GM18505 (cell line): ENCODE measurements at regions not wholly inside any gene's neighbourhood (a gene's known extent, or its start where the extent isn't known, plus 50 kb on each side); places are given as distances from the start of the nearest gene placed in this dataset.

Source experiments
- ATAC-seq: cut with Tn5 transposase; IDR thresholded peaks from one replicate; pipeline ENCODE4 v1.9.1; 2021; ENCODE audit not compliant: unreplicated experiment
- POLR2A ChIP-seq: IDR thresholded peaks from 4 replicates; pipeline ENCODE4 v1.6.1; 2011; ENCODE audit warnings: borderline replicate concordance; ENCODE audit not compliant: insufficient read depth, insufficient read length; ENCODE audit errors: extremely low read depth

DNA sequence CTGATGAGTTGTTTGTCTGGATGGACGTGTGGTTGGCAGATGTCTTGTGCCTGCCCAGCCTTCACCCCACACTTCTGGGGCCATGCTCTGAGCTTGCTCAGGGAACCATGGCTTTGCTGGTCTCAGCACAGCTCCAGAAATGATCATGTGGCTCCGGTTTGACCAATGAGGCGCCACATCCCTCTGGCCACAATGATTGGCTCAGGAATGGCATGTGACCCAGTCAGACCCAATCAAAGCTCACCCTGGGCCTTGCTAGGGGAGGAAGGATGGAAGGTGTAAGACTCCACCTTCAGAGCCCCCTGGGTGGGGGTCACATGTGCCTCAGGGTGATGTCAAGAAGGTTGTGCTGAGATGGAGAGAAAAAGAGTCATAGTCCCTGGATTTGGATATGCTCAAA, 281.6 kb upstream of the SULF2 start:
- no peak for ATAC-seq

DNA sequence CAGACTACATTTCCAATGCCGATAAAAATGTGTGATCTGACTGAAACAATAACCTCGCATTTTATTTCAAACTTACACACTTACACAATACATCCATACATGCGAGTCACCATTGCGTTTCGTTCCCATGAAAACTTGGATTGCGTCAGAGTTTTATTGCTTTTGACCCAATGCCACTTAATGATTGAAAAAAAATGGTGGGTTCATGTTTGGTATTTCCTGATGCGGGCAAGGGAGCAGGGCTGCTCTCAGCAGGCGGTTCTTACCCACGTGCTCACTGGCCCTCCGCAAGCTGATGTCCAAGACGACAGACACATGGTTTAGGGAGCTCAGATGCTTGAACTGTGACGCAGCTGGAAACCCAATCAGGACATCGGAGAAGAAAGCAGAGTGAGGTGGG, 281.0 kb upstream of the SULF2 start:
- ATAC-seq = no peak
- no peak for TF ChIP-seq POLR2A

More for the DNA sequence above, 281.6 kb upstream of the SULF2 start:
- no peak for TF ChIP-seq POLR2A

DNA sequence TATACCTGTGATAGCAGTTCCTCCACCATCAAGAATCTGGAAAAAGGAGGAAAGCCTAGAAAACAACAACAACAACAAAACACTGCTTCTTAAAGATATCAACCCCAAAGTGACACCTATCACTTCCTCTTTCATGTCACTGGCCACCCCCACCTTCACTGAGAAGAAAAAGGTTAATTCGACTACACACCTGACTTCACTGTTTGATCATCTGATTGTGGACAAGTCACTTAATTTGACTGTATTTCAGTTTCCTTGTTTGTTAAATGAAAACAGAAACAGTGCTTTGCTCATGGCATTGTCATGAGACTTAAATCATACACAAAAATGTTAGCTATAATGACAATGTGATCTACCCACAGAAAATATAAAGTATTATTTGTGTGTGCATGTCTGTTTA, 280.6 kb upstream of the SULF2 start:
- ATAC-seq = no peak
- no peak for TF ChIP-seq POLR2A

DNA sequence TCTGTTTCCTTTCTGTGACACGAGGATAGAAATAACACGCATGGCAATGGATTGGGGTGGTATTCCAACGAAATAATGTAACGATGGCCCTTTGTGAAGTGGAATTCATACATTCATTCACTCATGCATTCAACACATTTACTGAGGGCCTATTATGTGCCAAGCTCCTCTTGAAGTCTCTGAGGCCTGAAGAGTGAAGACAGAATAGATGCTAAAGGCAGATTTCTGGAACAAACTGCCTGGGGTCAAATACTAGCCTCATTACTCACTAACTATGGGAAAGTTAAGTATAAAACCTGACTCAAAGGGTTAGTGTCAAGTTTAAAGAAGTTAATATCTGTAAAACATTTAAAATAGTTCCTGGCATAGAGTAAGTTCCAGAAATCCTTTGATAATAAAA, 279.6 kb upstream of the SULF2 start:
- no peak for TF ChIP-seq POLR2A
- no peak for ATAC-seq

DNA sequence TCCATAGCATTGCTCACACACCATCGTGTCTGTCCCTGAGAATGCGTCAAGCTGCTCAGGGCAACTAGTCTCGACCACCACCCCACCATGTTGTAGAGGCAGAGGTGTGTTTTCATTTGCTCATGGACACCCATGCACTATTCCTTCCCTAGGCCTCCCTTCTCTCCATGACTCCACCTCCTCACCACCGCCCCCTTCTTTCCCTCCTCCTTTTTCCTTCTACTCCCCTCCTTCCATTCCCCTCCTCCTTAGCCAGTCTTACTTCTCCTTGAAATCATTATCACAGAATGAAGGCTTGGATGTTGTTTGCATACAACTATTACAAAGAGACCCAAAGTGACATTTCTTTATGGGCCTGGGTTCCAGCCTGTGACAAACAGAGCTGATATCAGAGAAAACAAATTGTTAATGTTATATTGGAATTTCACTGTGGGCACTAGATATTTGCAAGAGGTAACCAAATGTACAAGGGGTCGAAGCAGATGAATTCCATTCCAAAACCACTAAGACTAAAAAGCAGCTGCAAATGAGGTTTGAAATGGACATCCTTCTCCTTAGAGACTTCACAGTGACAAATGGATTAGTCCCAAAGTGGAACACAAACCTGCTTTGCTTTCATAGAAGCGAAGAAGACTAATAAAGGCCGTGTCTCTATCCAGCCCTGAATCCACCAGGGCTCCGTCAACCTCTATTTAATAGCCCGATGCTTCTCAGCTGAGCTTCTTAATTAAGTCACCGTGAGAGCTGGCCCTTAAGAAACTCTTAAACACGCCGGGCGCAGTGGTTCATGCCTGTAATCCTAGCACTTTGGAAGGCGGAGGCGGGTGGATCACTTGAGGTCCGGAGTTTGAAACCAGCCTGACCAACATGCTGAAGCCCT, 275.8 kb upstream of the SULF2 start:
- no peak for TF ChIP-seq POLR2A
- no peak for ATAC-seq

DNA sequence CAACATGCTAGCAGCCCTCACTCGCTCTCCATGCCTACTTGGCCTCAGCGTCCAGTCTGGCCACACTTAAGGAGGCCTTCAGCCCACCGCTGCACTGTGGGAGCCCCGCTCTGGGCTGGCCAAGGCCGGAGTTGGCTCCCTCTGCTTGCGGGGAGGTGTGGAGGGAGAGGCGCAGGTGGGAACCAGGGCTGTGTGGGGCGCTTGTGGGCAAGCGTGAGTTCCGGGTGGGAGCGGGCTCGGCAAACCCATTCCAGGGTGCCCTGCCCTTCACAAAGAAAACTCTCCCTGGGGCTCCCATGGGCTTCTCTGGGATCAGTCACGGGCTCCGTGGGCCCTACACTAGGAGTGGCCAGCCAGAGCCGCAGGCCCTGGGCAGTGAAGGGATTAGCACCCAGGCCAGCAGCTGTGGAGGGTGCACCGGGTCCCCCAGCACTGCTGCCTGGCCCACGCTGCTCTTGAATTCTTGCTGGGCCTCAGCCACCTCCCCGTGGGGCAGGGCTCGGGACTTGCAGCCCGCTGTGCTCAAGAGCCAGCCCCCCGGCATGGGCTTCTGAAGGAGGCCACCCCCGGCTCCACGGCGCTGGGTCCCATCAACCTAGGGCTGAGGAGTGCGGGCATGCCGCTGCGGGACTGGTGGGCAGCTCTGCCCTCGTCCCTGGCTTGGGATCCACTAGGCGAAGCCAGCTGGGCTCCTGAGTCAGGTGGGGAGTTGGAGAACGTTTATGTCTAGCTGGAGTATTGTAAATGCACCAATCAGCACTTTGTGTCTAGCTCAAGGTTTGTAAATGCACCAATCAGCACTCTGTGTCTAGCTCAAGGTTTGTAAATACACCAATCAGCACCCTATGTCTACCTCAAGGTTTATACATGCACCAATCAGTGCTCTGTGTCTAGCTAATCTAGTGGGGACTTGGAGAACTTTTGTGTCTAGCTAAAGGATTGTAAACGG, 273.6 kb upstream of the SULF2 start:
- TF ChIP-seq POLR2A = no peak
- no peak for ATAC-seq

DNA sequence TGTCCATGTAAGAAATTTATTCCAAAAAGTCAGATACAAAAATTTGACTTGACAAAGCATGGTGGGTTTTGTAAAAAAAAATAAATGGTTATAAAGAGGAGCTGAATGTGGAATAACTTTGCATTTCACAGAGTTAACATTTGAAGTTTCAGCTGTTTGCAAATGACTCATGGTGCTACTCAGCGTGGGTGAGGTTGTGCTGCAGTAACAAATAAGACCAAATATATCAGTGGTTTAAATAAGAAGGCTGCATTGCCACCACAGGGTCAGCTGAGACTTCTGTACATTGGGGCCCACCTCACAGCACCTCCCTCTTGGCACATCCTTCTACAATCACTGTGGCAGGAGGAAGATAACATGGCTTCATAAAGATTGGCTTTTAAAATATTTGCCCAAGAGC, 272.5 kb upstream of the SULF2 start:
- no peak for TF ChIP-seq POLR2A
- no peak for ATAC-seq

DNA sequence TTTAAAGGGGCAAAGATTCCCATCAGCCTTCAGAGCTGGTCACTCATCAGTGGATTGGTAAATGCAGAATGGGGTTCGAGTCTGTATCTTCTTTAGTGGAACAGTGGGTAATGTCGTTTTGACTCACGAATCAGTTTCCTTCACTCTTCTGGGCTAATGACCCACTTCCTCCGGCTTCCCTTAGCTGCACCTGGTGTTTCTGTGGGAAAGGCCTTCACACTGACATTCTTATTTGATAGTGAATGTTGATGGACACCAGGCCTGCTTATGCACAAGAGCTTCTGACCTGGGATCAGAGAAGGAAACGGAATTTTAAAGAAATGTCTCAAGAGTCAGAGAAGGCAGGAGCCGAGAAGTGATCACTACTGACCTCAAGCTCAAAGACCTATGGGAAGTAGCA, 272.0 kb upstream of the SULF2 start:
- ATAC-seq = no peak
- TF ChIP-seq POLR2A = no peak

DNA sequence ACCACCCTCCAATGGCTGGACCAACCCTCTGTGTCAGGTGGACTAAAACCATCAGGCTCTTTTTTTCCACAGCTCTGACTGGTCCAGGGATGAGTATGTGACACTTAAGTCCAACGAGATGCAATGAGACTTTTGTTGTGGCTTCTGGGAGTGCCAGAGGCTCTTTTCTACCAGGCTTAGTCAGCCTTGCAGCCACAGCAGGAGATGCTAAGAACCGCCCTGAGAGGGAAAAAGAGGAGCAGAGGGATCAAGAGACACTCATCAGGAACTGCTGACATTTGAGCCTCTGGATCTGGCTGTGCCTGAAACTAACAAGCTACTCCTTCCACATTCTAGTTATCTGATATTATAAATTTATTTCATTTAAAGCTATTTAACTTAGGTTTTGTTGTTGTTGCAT, 270.9 kb upstream of the SULF2 start:
- no peak for ATAC-seq
- TF ChIP-seq POLR2A = no peak

DNA sequence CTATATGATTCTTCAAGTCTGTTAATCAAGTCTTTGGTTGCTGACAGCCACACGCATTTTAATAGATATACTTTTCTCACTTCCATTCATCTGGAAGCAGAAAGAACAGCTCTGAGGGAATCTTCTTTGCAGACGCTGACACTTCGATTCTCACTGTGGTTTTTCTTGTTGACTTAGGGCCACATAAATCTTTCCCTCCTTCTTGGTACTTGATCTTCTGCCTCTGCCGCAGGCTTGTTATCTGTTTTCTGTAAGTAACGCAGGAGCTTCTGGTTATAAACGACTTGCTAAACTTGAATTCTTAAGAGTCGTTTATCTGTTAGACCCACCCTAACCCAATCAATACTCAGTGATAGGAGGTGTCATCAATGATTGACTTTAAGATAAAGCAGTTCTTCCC, 268.8 kb upstream of the SULF2 start:
- ATAC-seq = no peak
- TF ChIP-seq POLR2A = no peak

DNA sequence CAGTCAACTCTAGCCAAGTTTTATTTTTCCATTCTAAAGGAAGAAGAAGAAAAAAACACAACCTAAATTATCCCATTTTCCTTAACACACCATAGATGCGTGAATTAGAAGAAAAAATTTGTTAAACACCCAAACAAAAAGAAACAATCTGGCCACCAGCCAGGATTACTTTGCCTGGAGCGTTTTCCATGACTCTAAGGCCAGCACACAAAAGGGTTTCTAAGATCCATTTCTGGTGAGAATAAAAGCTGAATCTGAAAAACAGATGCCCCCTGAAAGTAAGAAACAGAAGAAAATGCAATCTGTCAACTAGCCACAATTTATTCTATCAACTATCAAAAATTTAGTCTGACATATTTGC, 267.2 kb upstream of the SULF2 start:
- TF ChIP-seq POLR2A = no peak
- ATAC-seq = no peak

DNA sequence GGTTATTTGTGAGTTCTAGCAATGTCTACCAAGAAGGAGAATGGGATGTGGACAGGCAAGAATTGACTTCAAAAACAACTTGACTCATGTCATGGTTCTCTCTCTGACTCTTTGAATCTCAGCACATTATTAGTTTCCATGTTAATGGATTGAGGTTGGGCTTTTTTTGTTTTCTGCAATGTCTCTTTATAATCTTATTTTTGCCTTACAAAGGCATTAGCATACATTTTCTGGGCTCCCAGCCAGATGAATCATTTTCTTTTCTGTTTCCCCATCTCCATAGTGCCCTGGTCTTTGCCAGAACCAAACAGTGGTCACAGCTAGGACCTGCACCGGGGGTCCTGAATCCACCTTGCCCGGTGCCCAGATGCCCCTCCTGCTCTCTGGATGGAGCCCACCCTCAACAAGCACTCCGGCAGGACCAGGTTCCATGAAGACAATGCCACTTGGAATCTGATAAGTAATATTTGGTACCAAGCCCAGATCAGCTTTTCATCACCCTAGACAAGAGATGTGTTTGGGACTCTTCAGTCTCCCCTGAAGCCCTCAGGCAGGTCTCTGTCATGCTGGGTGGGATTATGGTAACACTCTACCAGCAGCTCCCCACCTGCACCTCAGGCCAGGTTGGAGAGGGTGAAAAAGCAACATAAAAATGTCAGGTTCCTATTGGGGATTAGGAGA, 266.7 kb upstream of the SULF2 start:
- ATAC-seq = no peak
- TF ChIP-seq POLR2A = no peak

DNA sequence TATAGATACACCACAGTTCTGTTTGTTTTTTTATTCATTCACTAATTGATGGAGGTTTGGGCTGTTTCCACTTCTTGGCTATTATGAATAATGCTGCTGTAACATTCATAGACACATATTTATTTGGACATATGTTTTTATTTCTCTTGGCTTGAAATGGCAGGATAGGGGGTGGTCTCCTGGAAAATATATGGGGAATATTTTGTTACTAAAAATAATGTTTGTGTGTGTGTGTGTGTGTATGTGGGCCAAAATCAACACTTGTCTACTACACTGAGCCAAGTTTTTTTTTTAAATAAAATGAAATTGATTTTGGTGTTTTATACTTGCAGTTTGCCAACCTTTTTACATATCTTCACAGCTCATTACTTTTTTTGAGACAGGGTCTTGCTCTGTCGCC, 264.4 kb upstream of the SULF2 start:
- no peak for ATAC-seq
- TF ChIP-seq POLR2A = no peak

DNA sequence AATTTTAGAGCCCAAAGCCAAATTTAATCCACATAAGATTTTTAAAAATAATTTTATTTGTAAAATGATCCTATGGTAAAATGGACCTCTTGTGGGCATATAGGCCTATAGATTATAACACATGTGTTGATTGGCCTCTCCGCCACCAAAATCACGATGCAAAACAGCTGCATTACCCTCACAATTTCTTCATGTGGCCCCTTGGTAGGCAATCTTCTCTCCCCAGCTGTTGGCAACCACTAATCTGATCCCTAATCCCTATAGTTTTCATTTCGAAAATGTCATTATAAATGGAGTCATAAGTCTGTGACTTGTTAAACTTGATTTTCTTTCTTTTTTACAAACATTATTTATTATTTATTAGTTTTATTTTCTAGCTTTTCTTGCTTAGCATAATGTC, 263.9 kb upstream of the SULF2 start:
- no peak for TF ChIP-seq POLR2A
- ATAC-seq = no peak

DNA sequence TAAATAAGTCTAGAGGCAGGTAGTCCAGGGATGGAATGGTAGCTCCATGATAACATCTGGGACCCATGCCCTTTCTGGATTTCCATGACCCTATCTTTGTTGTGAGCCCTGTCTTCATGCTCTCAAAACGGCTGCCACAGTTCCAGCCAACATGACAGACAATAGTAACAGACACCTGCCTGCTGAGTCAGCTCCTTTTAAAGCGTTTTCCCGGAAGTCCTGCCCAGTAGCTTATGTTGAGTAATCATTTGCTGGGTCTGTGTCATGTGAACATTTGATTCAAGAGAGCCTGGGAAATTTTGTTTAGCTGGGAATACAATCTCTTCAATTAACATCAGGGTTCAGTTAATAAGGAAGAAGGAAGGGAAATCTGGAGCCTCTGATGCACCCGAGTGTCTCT, 262.2 kb upstream of the SULF2 start:
- TF ChIP-seq POLR2A = no peak

More for the DNA sequence above, 262.2 kb upstream of the SULF2 start:
- no peak for ATAC-seq
